Stimulated activated CD8-positive, alpha-beta memory T cell treated with anti-CD3 and anti-CD28 coated beads, Interleukin-2, amount 100 ng/mL, for 1 hour (primary cell): ENCODE measurements at regions not wholly inside any gene's neighbourhood (a gene's known extent, or its start where the extent isn't known, plus 50 kb on each side); places are given as distances from the start of the nearest gene placed in this dataset.
"Not testable (repeated sequence)": the region's sequence is repeated elsewhere in the genome, so short reads cannot be mapped to it uniquely, and the experiment has no call there.

Experiments
- DNase-seq, 2 donors: peaks; one replicate each; pipeline ENCODE4 v3.0.0-alpha.2; 2020; ENCODE audit warnings: low read depth in 2 of 2

- not testable (repeated sequence) for DNase-seq
Observed at GRCh38 chr4:49154308-49155103, 168.4 kb downstream of the CWH43 start.

- DNase-seq, result not testable (repeated sequence)
Observed at GRCh38 chr4:49155270-49155669, 169.2 kb downstream of the CWH43 start.

GRCh38 chr4:49156309-49156708 lies 170.2 kb downstream of the CWH43 start:
- not testable (repeated sequence) for DNase-seq

- not testable (repeated sequence) for DNase-seq
Observed at GRCh38 chr4:49157630-49158029, 171.6 kb downstream of the CWH43 start.

- DNase-seq, result not testable (repeated sequence)
Observed at GRCh38 chr4:49161111-49161541, 175.1 kb downstream of the CWH43 start.

GRCh38 chr4:49164916-49165315 lies 178.8 kb downstream of the CWH43 start:
- DNase-seq, result not testable (repeated sequence)

GRCh38 chr4:49177847-49178246 lies 191.8 kb downstream of the CWH43 start:
- DNase-seq, result not testable (repeated sequence)

GRCh38 chr4:49181088-49181487 lies 195.0 kb downstream of the CWH43 start:
- not testable (repeated sequence) for DNase-seq

GRCh38 chr4:49211396-49212194 lies 225.5 kb downstream of the CWH43 start:
- not testable (repeated sequence) for DNase-seq

GRCh38 chr4:49213250-49213649 lies 227.2 kb downstream of the CWH43 start:
- not testable (repeated sequence) for DNase-seq

- not testable (repeated sequence) for DNase-seq
Observed at GRCh38 chr4:49213750-49214149, 227.7 kb downstream of the CWH43 start.

- DNase-seq, result not testable (repeated sequence)
Observed at GRCh38 chr4:49214453-49215081, 228.5 kb downstream of the CWH43 start.

- not testable (repeated sequence) for DNase-seq
Observed at GRCh38 chr4:49215082-49215479, 229.0 kb downstream of the CWH43 start.

- DNase-seq, result not testable (repeated sequence)
Observed at GRCh38 chr4:49216606-49217005, 230.5 kb downstream of the CWH43 start.

- no peak for DNase-seq
Observed at GRCh38 chr4:49217492-49217891, 231.4 kb downstream of the CWH43 start.

- DNase-seq, result not testable (repeated sequence)
Observed at GRCh38 chr4:49218094-49218493, 232.0 kb downstream of the CWH43 start.

GRCh38 chr4:49218931-49219330 lies 232.9 kb downstream of the CWH43 start:
- not testable (repeated sequence) for DNase-seq

GRCh38 chr4:49219489-49220225 lies 233.6 kb downstream of the CWH43 start:
- DNase-seq, result not testable (repeated sequence)

- DNase-seq, result no peak
Observed at GRCh38 chr4:49221209-49221608, 235.1 kb downstream of the CWH43 start.

GRCh38 chr4:49222810-49223209 lies 236.7 kb downstream of the CWH43 start:
- not testable (repeated sequence) for DNase-seq

GRCh38 chr4:49226216-49226866 lies 240.3 kb downstream of the CWH43 start:
- DNase-seq, result not testable (repeated sequence)
